ENCODE measurements at regions not wholly inside any gene's neighbourhood (a gene's known extent, or its start where the extent isn't known, plus 50 kb on each side); places are given as distances from the start of the nearest gene placed in this dataset.

- no peaks in the 10 kb centered on the region for H3K9me2 ChIP-seq (ENCODE audit: insufficient read depth, low read length)
- no peaks in the 10 kb centered on the region for H3K36me3 ChIP-seq (ENCODE audit: insufficient read depth, low read length)
- no peaks in the 10 kb centered on the region for H3K9me3 ChIP-seq (ENCODE audit: low read length)
- H3K4me2 ChIP-seq (ENCODE audit: low read length): no peak overlapping the region
- H3K27ac ChIP-seq (ENCODE audit: low read length): no peak overlapping the region
- H3K27me3 ChIP-seq (ENCODE audit: insufficient read depth, low read depth, low read length): no peaks in the 10 kb centered on the region
- no peak overlapping the region for H3K4me3 ChIP-seq (ENCODE audit: low read length)
- no peak for TF ChIP-seq MXI1 (conservative IDR thresholded peaks at IDR 0.05; ENCODE audit: poor library complexity, severe bottlenecking)
- TF ChIP-seq RAD21 (conservative IDR thresholded peaks at IDR 0.05): no peak
- H2AFZ ChIP-seq (ENCODE audit: low read depth, low read length): no peak overlapping the region
- no peak overlapping the region for H3K9ac ChIP-seq (ENCODE audit: low read length)
- H3F3A ChIP-seq (ENCODE audit: insufficient read depth, low read length, poor library complexity, severe bottlenecking): no peaks in the 10 kb centered on the region
- H3K79me2 ChIP-seq (replicated peaks; ENCODE audit: insufficient read depth, low read length): no peaks in the 10 kb centered on the region
- H4K20me1 ChIP-seq (ENCODE audit: insufficient read depth): no peaks in the 10 kb centered on the region
These were observed 126.3 kb downstream of the ATPSCKMT start for GRCh38 chr5:10123254-10123989.

- TF ChIP-seq TAF1 (IDR thresholded peaks at IDR 0.05; ENCODE audit: low read depth) (no peak), EZH2 (IDR thresholded peaks at IDR 0.05; ENCODE audit: borderline replicate concordance, insufficient read depth, low read length, poor library complexity, severe bottlenecking) (no peak), SMC3 (conservative IDR thresholded peaks at IDR 0.05; ENCODE audit: poor library complexity) (no peak), POLR2AphosphoS5 (IDR thresholded peaks at IDR 0.05) (no peak), RAD21 (conservative IDR thresholded peaks at IDR 0.05) (no peak), EP300 (conservative IDR thresholded peaks at IDR 0.05; ENCODE audit: poor library complexity, severe bottlenecking) (no peak), CTCF (IDR thresholded peaks at IDR 0.05; ENCODE audit: poor library complexity, severe bottlenecking) (no peak), MXI1 (conservative IDR thresholded peaks at IDR 0.05; ENCODE audit: poor library complexity, severe bottlenecking) (no peak)
- TF ChIP-seq, protein P1, sequence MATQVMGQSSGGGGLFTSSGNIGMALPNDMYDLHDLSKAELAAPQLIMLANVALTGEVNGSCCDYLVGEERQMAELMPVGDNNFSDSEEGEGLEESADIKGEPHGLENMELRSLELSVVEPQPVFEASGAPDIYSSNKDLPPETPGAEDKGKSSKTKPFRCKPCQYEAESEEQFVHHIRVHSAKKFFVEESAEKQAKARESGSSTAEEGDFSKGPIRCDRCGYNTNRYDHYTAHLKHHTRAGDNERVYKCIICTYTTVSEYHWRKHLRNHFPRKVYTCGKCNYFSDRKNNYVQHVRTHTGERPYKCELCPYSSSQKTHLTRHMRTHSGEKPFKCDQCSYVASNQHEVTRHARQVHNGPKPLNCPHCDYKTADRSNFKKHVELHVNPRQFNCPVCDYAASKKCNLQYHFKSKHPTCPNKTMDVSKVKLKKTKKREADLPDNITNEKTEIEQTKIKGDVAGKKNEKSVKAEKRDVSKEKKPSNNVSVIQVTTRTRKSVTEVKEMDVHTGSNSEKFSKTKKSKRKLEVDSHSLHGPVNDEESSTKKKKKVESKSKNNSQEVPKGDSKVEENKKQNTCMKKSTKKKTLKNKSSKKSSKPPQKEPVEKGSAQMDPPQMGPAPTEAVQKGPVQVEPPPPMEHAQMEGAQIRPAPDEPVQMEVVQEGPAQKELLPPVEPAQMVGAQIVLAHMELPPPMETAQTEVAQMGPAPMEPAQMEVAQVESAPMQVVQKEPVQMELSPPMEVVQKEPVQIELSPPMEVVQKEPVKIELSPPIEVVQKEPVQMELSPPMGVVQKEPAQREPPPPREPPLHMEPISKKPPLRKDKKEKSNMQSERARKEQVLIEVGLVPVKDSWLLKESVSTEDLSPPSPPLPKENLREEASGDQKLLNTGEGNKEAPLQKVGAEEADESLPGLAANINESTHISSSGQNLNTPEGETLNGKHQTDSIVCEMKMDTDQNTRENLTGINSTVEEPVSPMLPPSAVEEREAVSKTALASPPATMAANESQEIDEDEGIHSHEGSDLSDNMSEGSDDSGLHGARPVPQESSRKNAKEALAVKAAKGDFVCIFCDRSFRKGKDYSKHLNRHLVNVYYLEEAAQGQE (IDR thresholded peaks at IDR 0.05; ENCODE audit: borderline replicate concordance): no peak
- Histone ChIP-seq H3K9me3 (ENCODE audit: low read length) (no peaks in the 10 kb centered on the region), H3K9me2 (ENCODE audit: insufficient read depth, low read length) (no peaks in the 10 kb centered on the region), H3K27me3 (ENCODE audit: insufficient read depth, low read depth, low read length) (no peaks in the 10 kb centered on the region), H3K79me2 (replicated peaks; ENCODE audit: insufficient read depth, low read length) (no peaks in the 10 kb centered on the region), H4K20me1 (ENCODE audit: insufficient read depth) (no peaks in the 10 kb centered on the region), H3K36me3 (ENCODE audit: insufficient read depth, low read length) (no peaks in the 10 kb centered on the region), H2AFZ (ENCODE audit: low read depth, low read length) (no peak overlapping the region), H3K9ac (ENCODE audit: low read length) (no peak overlapping the region), H3K27ac (ENCODE audit: low read length) (no peak overlapping the region), H3K4me2 (ENCODE audit: low read length) (no peak overlapping the region), H3K4me3 (ENCODE audit: low read length) (no peak overlapping the region), H3F3A (ENCODE audit: insufficient read depth, low read length, poor library complexity, severe bottlenecking) (no peaks in the 10 kb centered on the region)
These were observed 127.5 kb downstream of the ATPSCKMT start for GRCh38 chr5:10122076-10122726.

All from neural cell (in vitro differentiated cells).